Naive thymus-derived CD8-positive, alpha-beta T cell (primary cell): ENCODE measurements at regions not wholly inside any gene's neighbourhood (a gene's known extent, or its start where the extent isn't known, plus 50 kb on each side); places are given as distances from the start of the nearest gene placed in this dataset.
"Not testable (repeated sequence)": the region's sequence is repeated elsewhere in the genome, so short reads cannot be mapped to it uniquely, and the experiment has no call there.

Experiments used
- ATAC-seq, 2 donors: fragments of 150-1000 bp; cut with Tn5 transposase in 1 of 2; sonication (Bioruptor Pico), chemical (Tn5 transposase) in 1 of 2; 1 replicate in 1 of 2; 2 replicates in 1 of 2; pipeline ENCODE4 v1.10.0; 2021; ENCODE audit warnings: mild to moderate bottlenecking in 2 of 2, moderate library complexity in 2 of 2
- POLR2A ChIA-PET: fragments of 350-600 bp; sonication (Branson Sonifier 250); formaldehyde crosslinking; loops from one replicate; lab custom pipeline; 2021; ENCODE audit warnings: antibody characterized with exemption; lab: Charles Lee
- DNase-seq, 10 donors: peaks; one replicate each; pipeline versions ENCODE4 v3.0.0 to v3.0.0-alpha.2; 2020 to 2022
- H3K27ac Mint-ChIP-seq, 10 donors: one replicate each; pipeline ENCODE4 v1.8.0; 2020 to 2022; ENCODE audit warnings: mild to moderate bottlenecking in 10 of 10, mixed read lengths in 10 of 10, moderate library complexity in 4 of 10, inconsistent platforms in 1 of 10
- H3K27me3 Mint-ChIP-seq, 5 donors: one replicate each; pipeline ENCODE4 v1.8.0; 2021 to 2022; ENCODE audit warnings: mixed read lengths in 5 of 5
- H3K36me3 Mint-ChIP-seq, 3 donors: one replicate each; pipeline ENCODE4 v1.8.0; 2020 to 2022; ENCODE audit warnings: mixed read lengths in 3 of 3, mild to moderate bottlenecking in 2 of 3, inconsistent platforms in 1 of 3
- H3K4me1 Mint-ChIP-seq, 4 donors: one replicate each; pipeline ENCODE4 v1.8.0; 2021 to 2022; ENCODE audit warnings: mixed read lengths in 4 of 4
- H3K4me3 Mint-ChIP-seq, 10 donors: one replicate each; pipeline ENCODE4 v1.8.0; 2020 to 2022; ENCODE audit warnings: mild to moderate bottlenecking in 10 of 10, mixed read lengths in 10 of 10, moderate library complexity in 6 of 10, inconsistent platforms in 1 of 10
- H3K9me3 Mint-ChIP-seq, 9 donors: one replicate each; pipeline ENCODE4 v1.8.0; 2020 to 2022; ENCODE audit warnings: mixed read lengths in 9 of 9, mild to moderate bottlenecking in 3 of 9, inconsistent platforms in 1 of 9, moderate library complexity in 1 of 9

GRCh38 chrX:35221391-35221790, 278.8 kb downstream of the FAM47B start:
- H3K27me3 Mint-ChIP-seq, H3K27ac Mint-ChIP-seq, H3K4me1 Mint-ChIP-seq, ATAC-seq, DNase-seq, H3K4me3 Mint-ChIP-seq, H3K9me3 Mint-ChIP-seq, H3K36me3 Mint-ChIP-seq, POLR2A ChIA-PET: not testable (repeated sequence)

- Mint-ChIP-seq H3K4me1 (no peaks in the 10 kb centered on the region), H3K27ac (no peak overlapping the region), H3K36me3 (no peaks in the 10 kb centered on the region), H3K27me3 (no peaks in the 10 kb centered on the region), H3K4me3 (no peak overlapping the region), H3K9me3 (peaks cover 0 to 4% (median 0%) of the 10 kb centered on the region in 9 donors)
- POLR2A ChIA-PET = no interaction called here
- DNase-seq = no peak
- no peak for ATAC-seq
Observed at GRCh38 chrX:35244088-35244741, 301.6 kb downstream of the FAM47B start.

GRCh38 chrX:35244796-35245508, 302.4 kb downstream of the FAM47B start:
- ATAC-seq = no peak
- POLR2A ChIA-PET = no interaction called here
- no peaks in the 10 kb centered on the region for H3K4me1 Mint-ChIP-seq
- no peak for DNase-seq
- no peak overlapping the region for H3K27ac Mint-ChIP-seq
- no peak overlapping the region for H3K4me3 Mint-ChIP-seq
- H3K9me3 Mint-ChIP-seq = peaks cover 0 to 4% (median 0%) of the 10 kb centered on the region in 9 donors
- H3K27me3 Mint-ChIP-seq = no peaks in the 10 kb centered on the region
- H3K36me3 Mint-ChIP-seq = no peaks in the 10 kb centered on the region

DNA sequence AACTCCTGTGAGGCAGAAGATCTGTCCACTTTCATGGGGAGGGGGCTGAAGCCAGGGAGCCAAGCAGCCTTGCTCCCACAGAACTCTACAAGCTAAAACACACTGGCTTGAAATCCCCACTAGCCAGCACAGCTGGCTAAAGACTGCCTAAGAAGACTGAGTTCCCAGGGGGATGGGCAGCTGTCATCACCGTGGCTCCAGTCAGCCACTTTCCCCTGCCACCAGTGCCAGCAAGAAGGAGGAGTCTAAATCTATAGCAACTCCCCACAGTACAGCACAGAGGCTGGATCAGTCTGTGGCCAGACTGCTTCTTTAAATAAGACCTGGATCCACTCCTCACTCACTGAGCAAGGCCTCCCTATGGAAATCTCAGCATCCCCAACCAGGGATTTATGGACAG, 308.6 kb downstream of the FAM47B start:
- DNase-seq (no peak), ATAC-seq (no peak)
- Mint-ChIP-seq H3K36me3 (no peaks in the 10 kb centered on the region), H3K27me3 (no peaks in the 10 kb centered on the region), H3K9me3 (peaks cover 0 to 5% (median 0%) of the 10 kb centered on the region in 9 donors), H3K4me1 (no peaks in the 10 kb centered on the region), H3K4me3 (no peak overlapping the region), H3K27ac (no peak overlapping the region)
- POLR2A ChIA-PET = no interaction called here

GRCh38 chrX:35276115-35276514, 333.5 kb downstream of the FAM47B start:
- POLR2A ChIA-PET = no interaction called here
- H3K9me3 Mint-ChIP-seq = peaks cover 0 to 4% (median 0%) of the 10 kb centered on the region in 9 donors

GRCh38 chrX:35285289-35285962, 342.8 kb downstream of the FAM47B start:
- Mint-ChIP-seq H3K4me3 (no peak overlapping the region), H3K27me3 (no peaks in the 10 kb centered on the region), H3K9me3 (peaks cover 0 to 14% (median 2%) of the 10 kb centered on the region in 9 donors), H3K27ac (no peak overlapping the region), H3K36me3 (no peaks in the 10 kb centered on the region), H3K4me1 (no peaks in the 10 kb centered on the region)
- no peak for DNase-seq
- no peak for ATAC-seq
- POLR2A ChIA-PET = no interaction called here

More at GRCh38 chrX:35276115-35276514, 333.5 kb downstream of the FAM47B start:
- Mint-ChIP-seq H3K27ac (no peak overlapping the region), H3K27me3 (no peaks in the 10 kb centered on the region), H3K4me3 (no peak overlapping the region), H3K4me1 (no peaks in the 10 kb centered on the region), H3K36me3 (no peaks in the 10 kb centered on the region)
- no peak for DNase-seq
- ATAC-seq = no peak

DNA sequence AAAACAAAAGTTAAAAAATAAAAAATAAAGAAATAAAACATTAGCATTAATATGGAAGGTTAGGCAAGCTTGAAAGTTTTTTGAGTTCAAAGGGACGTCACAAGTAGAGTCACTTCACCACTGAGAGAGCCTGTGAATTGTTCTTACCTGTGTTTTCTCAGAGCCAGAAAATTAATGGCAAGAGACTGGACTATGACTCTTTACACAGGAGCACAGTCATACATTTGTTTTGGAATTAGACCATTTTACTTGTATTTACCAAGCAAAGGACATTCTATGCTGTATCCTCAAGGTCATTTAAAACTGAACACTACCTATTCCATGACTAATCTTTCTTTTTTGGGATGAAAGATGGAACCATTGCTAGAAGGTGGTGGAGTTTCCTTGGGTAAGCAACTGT, 346.1 kb downstream of the FAM47B start:
- POLR2A ChIA-PET = no interaction called here
- H3K27me3 Mint-ChIP-seq = no peaks in the 10 kb centered on the region
- H3K27ac Mint-ChIP-seq = no peak overlapping the region
- no peaks in the 10 kb centered on the region for H3K4me1 Mint-ChIP-seq
- peaks cover 0 to 6% (median 0%) of the 10 kb centered on the region in 9 donors for H3K9me3 Mint-ChIP-seq
- DNase-seq = no peak
- no peak for ATAC-seq
- H3K4me3 Mint-ChIP-seq = no peak overlapping the region
- no peaks in the 10 kb centered on the region for H3K36me3 Mint-ChIP-seq

- ATAC-seq (no peak), DNase-seq (no peak)
- Mint-ChIP-seq H3K27me3 (no peaks in the 10 kb centered on the region), H3K9me3 (peaks cover 0 to 5% (median 0%) of the 10 kb centered on the region in 9 donors), H3K27ac (no peak overlapping the region), H3K36me3 (no peaks in the 10 kb centered on the region), H3K4me3 (no peak overlapping the region), H3K4me1 (no peaks in the 10 kb centered on the region)
- POLR2A ChIA-PET = no interaction called here
Observed at GRCh38 chrX:35289952-35290351, 347.4 kb downstream of the FAM47B start.

- Mint-ChIP-seq H3K4me3 (no peak overlapping the region), H3K4me1 (no peaks in the 10 kb centered on the region), H3K27me3 (no peaks in the 10 kb centered on the region), H3K9me3 (peaks cover 0 to 3% (median 0%) of the 10 kb centered on the region in 9 donors), H3K36me3 (no peaks in the 10 kb centered on the region), H3K27ac (no peak overlapping the region)
- no peak for DNase-seq
- ATAC-seq = no peak
- POLR2A ChIA-PET = no interaction called here
Observed at GRCh38 chrX:35291013-35291412, 348.4 kb downstream of the FAM47B start.

DNA sequence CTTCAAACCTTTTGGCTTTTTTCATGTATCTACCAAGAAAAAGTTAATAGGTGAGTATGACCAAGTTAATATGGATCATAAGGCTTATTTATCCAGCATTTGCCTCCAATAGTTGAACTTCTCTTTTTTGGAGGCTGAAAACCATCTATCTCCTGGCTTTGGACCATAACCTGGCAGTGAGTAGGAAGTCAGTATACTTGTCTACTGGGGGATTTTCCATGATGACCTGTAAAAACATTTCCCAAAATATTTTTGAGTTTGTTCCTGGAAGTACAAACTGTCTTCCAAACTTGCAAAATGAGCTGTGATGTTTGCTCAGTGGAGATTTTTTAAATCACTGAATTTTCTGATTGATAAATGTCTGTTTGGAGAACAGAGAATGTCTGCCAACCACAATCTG, 349.9 kb downstream of the FAM47B start:
- Mint-ChIP-seq H3K9me3 (peaks cover 0 to 3% (median 0%) of the 10 kb centered on the region in 9 donors), H3K4me3 (no peak overlapping the region), H3K27me3 (no peaks in the 10 kb centered on the region), H3K27ac (no peak overlapping the region), H3K4me1 (no peaks in the 10 kb centered on the region), H3K36me3 (no peaks in the 10 kb centered on the region)
- POLR2A ChIA-PET = no interaction called here
- ATAC-seq = no peak
- DNase-seq = no peak

- H3K27ac Mint-ChIP-seq, H3K36me3 Mint-ChIP-seq, ATAC-seq, H3K4me1 Mint-ChIP-seq, DNase-seq, POLR2A ChIA-PET, H3K27me3 Mint-ChIP-seq, H3K4me3 Mint-ChIP-seq: not testable (repeated sequence)
- peaks cover 0 to 41% (median 9%) of the 10 kb centered on the region in 9 donors for H3K9me3 Mint-ChIP-seq
Observed at GRCh38 chrX:35305037-35305436, 362.4 kb downstream of the FAM47B start.

DNA sequence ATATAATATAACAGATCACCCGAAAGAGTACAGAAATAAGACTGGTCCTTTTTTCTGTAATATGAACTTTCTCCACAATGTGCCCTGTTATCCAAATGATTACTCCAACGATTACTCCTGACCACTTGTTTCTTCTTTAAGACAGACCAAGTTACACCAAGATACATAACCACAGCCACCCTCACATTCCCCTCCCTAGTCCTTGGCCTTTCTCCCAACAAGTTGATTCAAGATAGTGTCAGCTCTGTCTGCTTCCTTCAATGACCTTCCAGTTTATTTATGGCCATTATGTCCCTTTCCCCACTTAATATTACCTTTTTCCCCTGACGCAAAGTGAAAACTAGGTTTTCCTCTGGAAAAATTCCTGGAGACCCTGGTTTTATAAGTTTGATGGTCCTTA, 397.2 kb downstream of the FAM47B start:
- Mint-ChIP-seq H3K4me1 (no peaks in the 10 kb centered on the region), H3K4me3 (no peak overlapping the region), H3K9me3 (peaks cover 0 to 8% (median 2%) of the 10 kb centered on the region in 9 donors), H3K36me3 (no peaks in the 10 kb centered on the region), H3K27ac (no peak overlapping the region), H3K27me3 (no peaks in the 10 kb centered on the region)
- DNase-seq (no peak), ATAC-seq (no peak)
- POLR2A ChIA-PET = no interaction called here

DNA sequence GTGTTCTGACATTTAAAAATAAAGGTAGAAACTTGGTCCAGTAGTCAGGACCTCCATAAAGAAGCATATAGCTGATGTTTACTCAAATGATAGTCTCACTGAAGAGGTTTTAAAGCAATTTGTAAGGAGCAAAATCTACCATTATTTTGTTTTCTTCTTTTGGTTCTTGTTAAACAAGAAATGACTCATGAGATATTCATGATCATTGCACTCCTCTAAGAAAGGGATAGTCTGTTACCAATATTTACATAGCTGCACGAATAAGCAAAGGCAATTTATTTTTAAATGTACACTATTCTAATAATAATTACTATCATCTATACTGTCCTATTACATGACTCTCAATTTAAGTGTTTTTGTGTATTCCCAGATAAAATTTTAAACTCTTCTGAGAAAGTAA, 397.9 kb downstream of the FAM47B start:
- Mint-ChIP-seq H3K4me3 (no peak overlapping the region), H3K9me3 (peaks cover 0 to 8% (median 2%) of the 10 kb centered on the region in 9 donors), H3K4me1 (no peaks in the 10 kb centered on the region), H3K27me3 (no peaks in the 10 kb centered on the region), H3K36me3 (no peaks in the 10 kb centered on the region), H3K27ac (no peak overlapping the region)
- POLR2A ChIA-PET = no interaction called here
- ATAC-seq (no peak), DNase-seq (no peak)
